ENCODE measurements at regions not wholly inside any gene's neighbourhood (a gene's known extent, or its start where the extent isn't known, plus 50 kb on each side); places are given as distances from the start of the nearest gene placed in this dataset.

- BruUV-seq (replicated peaks): no TSS peak
- POLR2A ChIA-PET (ENCODE audit: low non-redundant PET): no interaction called here
- TF ChIP-seq EZH2 (IDR thresholded peaks at IDR 0.05; ENCODE audit: borderline replicate concordance, low read depth, low read length, poor library complexity, severe bottlenecking) (no peak), CTCF (conservative IDR thresholded peaks at IDR 0.05; ENCODE audit: low read depth, low read length) (no peak)
- no peak for DNase-seq (ENCODE audit: low spot score)
- H3K9me3 ChIP-seq (ENCODE audit: low read depth, low read length, poor library complexity, severe bottlenecking): no peaks in the 10 kb centered on the region
- intact Hi-C loops (cut with micrococcal nuclease; ENCODE audit: unreplicated experiment): no loop called here
- no peaks in the 10 kb centered on the region for H3K36me3 ChIP-seq (ENCODE audit: insufficient read depth, low read length, poor library complexity, severe bottlenecking)
- H3K27me3 ChIP-seq (replicated peaks; ENCODE audit: insufficient read depth, low read depth, low read length, poor library complexity): no peaks in the 10 kb centered on the region
- CTCF ChIA-PET: no interaction called here
- no peak overlapping the region for H3K27ac ChIP-seq (ENCODE audit: low read depth, low read length, poor library complexity, severe bottlenecking)
- H3K4me1 ChIP-seq (ENCODE audit: insufficient read depth, low read length, poor library complexity, severe bottlenecking): peaks cover 46% of the 10 kb centered on the region
- H3K4me3 ChIP-seq (ENCODE audit: low read depth, low read length, poor library complexity, severe bottlenecking): no peak overlapping the region
Observed at GRCh38 chr15:70530017-70530499, 233.3 kb downstream of the UACA start.

GRCh38 chr15:70528816-70529215 is 234.5 kb downstream of the UACA start:
- TF ChIP-seq CTCF (conservative IDR thresholded peaks at IDR 0.05; ENCODE audit: low read depth, low read length): no peak
- no peak for TF ChIP-seq EZH2 (IDR thresholded peaks at IDR 0.05; ENCODE audit: borderline replicate concordance, low read depth, low read length, poor library complexity, severe bottlenecking)
- H3K27me3 ChIP-seq (replicated peaks; ENCODE audit: insufficient read depth, low read depth, low read length, poor library complexity): no peaks in the 10 kb centered on the region
- no peaks in the 10 kb centered on the region for H3K36me3 ChIP-seq (ENCODE audit: insufficient read depth, low read length, poor library complexity, severe bottlenecking)
- no TSS peak for BruUV-seq (replicated peaks)
- DNase-seq (ENCODE audit: low spot score): no peak
- peaks cover 37% of the 10 kb centered on the region for H3K4me1 ChIP-seq (ENCODE audit: insufficient read depth, low read length, poor library complexity, severe bottlenecking)
- no peak overlapping the region for H3K27ac ChIP-seq (ENCODE audit: low read depth, low read length, poor library complexity, severe bottlenecking)
- POLR2A ChIA-PET (ENCODE audit: low non-redundant PET): no interaction called here
- intact Hi-C loops (cut with micrococcal nuclease; ENCODE audit: unreplicated experiment): no loop called here
- no peaks in the 10 kb centered on the region for H3K9me3 ChIP-seq (ENCODE audit: low read depth, low read length, poor library complexity, severe bottlenecking)
- CTCF ChIA-PET: interaction anchor here (0.6 kb wide), 1 partner anchor 467 kb away, joined by 3 read pairs; no protein-coding TSS in a partner anchor
- no peak overlapping the region for H3K4me3 ChIP-seq (ENCODE audit: low read depth, low read length, poor library complexity, severe bottlenecking)

GRCh38 chr15:70528270-70528706 is 235.1 kb downstream of the UACA start:
- ChIA-PET POLR2A (ENCODE audit: low non-redundant PET) (interaction anchor here (0.6 kb wide), 1 partner anchor 1071 kb away, joined by 3 read pairs; no protein-coding TSS in a partner anchor), CTCF (interaction anchor here (0.6 kb wide), 1 partner anchor 466 kb away, joined by 3 read pairs; no protein-coding TSS in a partner anchor)
- peak; percentile 85 for DNase-seq (ENCODE audit: low spot score)
- no peak overlapping the region for H3K27ac ChIP-seq (ENCODE audit: low read depth, low read length, poor library complexity, severe bottlenecking)
- no TSS peak for BruUV-seq (replicated peaks)
- no peak for TF ChIP-seq CTCF (conservative IDR thresholded peaks at IDR 0.05; ENCODE audit: low read depth, low read length)
- no peak for TF ChIP-seq EZH2 (IDR thresholded peaks at IDR 0.05; ENCODE audit: borderline replicate concordance, low read depth, low read length, poor library complexity, severe bottlenecking)
- no peaks in the 10 kb centered on the region for H3K9me3 ChIP-seq (ENCODE audit: low read depth, low read length, poor library complexity, severe bottlenecking)
- no peaks in the 10 kb centered on the region for H3K36me3 ChIP-seq (ENCODE audit: insufficient read depth, low read length, poor library complexity, severe bottlenecking)
- no peaks in the 10 kb centered on the region for H3K27me3 ChIP-seq (replicated peaks; ENCODE audit: insufficient read depth, low read depth, low read length, poor library complexity)
- intact Hi-C loops (cut with micrococcal nuclease; ENCODE audit: unreplicated experiment): no loop called here
- H3K4me3 ChIP-seq (ENCODE audit: low read depth, low read length, poor library complexity, severe bottlenecking): no peak overlapping the region
- H3K4me1 ChIP-seq (ENCODE audit: insufficient read depth, low read length, poor library complexity, severe bottlenecking): peaks cover 32% of the 10 kb centered on the region

Measured in A673 (cell line).